SK-N-MC (cell line): ENCODE measurements at regions not wholly inside any gene's neighbourhood (a gene's known extent, or its start where the extent isn't known, plus 50 kb on each side); places are given as distances from the start of the nearest gene placed in this dataset.

ENCODE experiments used
- DNase-seq: peaks from one replicate; pipeline ENCODE4 v3.0.0-alpha.2; 2011; ENCODE audit warnings: low read depth, low spot score
- H3K27ac ChIP-seq: fragments of 200-600 bp; sonication (generic); 2 replicates; pipeline ENCODE4 v1.5.1; 2016; ENCODE audit warnings: mixed run types
- H3K36me3 ChIP-seq: fragments of 200-600 bp; sonication (generic); 2 replicates; pipeline ENCODE4 v1.6.1; 2017; ENCODE audit warnings: antibody characterized with exemption, low read length, mixed read lengths; ENCODE audit not compliant: insufficient read depth
- H3K4me3 ChIP-seq: fragments of 200-600 bp; sonication (generic); 2 replicates; pipeline ENCODE4 v1.5.1; 2016
- H3K9ac ChIP-seq: fragments of 200-600 bp; sonication (generic); 2 replicates; pipeline ENCODE4 v1.8.0; 2017; ENCODE audit warnings: mixed run types, mixed read lengths; ENCODE audit not compliant: insufficient read length
- H3K9me3 ChIP-seq: fragments of 200-600 bp; sonication (generic); 2 replicates; pipeline ENCODE4 v1.6.1; 2017; ENCODE audit warnings: low read depth, mild to moderate bottlenecking, antibody characterized with exemption, low read length, moderate library complexity, mixed read lengths
- EZH2 ChIP-seq: fragments of 200-600 bp; sonication (generic); IDR thresholded peaks from one replicate; pipeline ENCODE4 v1.6.1; 2017; ENCODE audit warnings: antibody characterized with exemption
- FOXP2 ChIP-seq: optimal IDR thresholded peaks from 2 replicates; pipeline ENCODE3; 2011; ENCODE audit warnings: mild to moderate bottlenecking, moderate library complexity; ENCODE audit not compliant: insufficient read depth; ENCODE audit errors: extremely low read length, control extremely low read depth
- POLR2AphosphoS5 ChIP-seq: IDR thresholded peaks from 2 replicates; pipeline ENCODE4 v1.6.1; 2012; ENCODE audit warnings: mild to moderate bottlenecking, low read depth, low read length, borderline replicate concordance

DNA sequence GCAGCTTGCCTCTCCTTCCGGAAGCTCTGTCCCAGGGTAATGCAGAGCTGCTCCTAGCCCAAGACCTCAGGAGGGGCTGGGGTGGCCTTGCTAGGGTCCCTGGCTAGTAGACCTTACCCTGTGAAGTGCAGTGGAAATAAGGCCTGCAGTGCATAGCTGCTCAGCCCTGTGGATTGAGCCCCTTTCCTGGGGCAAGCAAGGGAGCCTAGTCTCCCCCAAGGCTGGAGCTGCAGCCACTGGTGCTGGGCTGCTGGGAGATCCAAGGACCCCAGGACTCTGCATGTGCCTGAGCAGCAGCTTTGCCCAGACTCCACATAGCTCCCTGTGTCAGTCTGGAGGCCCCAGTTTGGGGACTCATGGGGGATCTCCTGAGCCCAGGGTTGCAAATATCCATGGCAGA, 57.9 kb downstream of the FANCF start:
- no peaks in the 10 kb centered on the region for H3K9me3 ChIP-seq
- H3K36me3 ChIP-seq: no peaks in the 10 kb centered on the region
- TF ChIP-seq FOXP2 (no peak), EZH2 (no peak), POLR2AphosphoS5 (no peak)
- H3K4me3 ChIP-seq: no peak overlapping the region
- no peak overlapping the region for H3K9ac ChIP-seq
- H3K27ac ChIP-seq: no peak overlapping the region
- no peak for DNase-seq

DNA sequence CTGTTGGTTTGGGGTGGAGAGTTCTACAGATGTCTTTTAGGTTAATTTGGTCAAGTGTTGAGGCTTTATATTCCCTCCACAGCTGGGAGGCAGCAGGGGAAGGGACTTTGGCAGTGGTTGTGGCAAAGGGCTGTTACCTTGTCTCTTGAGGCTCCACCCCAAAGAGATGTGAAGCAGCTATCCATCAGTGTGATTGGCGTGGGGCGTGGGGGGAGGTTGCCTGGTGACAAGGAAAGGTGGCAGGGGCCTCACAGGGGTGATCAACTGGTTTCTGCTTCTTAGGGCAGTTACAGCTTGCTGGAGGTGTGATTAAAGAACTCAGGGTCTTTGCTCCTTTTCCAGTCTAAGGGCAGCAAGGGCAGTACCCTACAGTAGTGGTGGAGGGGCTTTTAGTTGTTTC, 59.3 kb downstream of the FANCF start:
- DNase-seq: no peak
- TF ChIP-seq POLR2AphosphoS5 (no peak), EZH2 (no peak), FOXP2 (no peak)
- H3K9me3 ChIP-seq: no peaks in the 10 kb centered on the region
- no peak overlapping the region for H3K9ac ChIP-seq
- H3K36me3 ChIP-seq: no peaks in the 10 kb centered on the region
- H3K4me3 ChIP-seq: no peak overlapping the region
- H3K27ac ChIP-seq: no peak overlapping the region

DNA sequence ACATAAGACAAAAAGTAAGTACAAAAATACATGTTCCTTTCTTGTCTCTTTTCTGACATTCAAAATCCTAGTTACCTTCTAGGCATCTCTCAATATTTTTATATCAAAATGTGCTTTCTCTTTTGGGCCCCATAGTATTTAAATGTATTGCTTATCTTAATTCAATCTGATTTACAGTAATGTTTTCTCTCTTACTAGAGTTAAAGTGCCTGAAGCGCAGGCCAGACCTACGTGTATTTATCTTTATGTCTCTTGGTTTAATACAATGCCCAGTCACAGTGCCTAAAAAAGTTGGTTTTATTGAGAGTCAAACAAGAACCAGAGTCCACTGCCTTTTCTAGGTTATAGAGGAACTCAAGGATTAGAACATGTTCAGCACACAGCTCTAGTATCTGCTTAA, 64.3 kb downstream of the FANCF start:
- Histone ChIP-seq H3K4me3 (no peak overlapping the region), H3K27ac (no peak overlapping the region), H3K9ac (no peak overlapping the region), H3K9me3 (no peaks in the 10 kb centered on the region), H3K36me3 (no peaks in the 10 kb centered on the region)
- TF ChIP-seq POLR2AphosphoS5: no peak
- TF ChIP-seq FOXP2: no peak
- no peak for TF ChIP-seq EZH2
- DNase-seq: no peak

DNA sequence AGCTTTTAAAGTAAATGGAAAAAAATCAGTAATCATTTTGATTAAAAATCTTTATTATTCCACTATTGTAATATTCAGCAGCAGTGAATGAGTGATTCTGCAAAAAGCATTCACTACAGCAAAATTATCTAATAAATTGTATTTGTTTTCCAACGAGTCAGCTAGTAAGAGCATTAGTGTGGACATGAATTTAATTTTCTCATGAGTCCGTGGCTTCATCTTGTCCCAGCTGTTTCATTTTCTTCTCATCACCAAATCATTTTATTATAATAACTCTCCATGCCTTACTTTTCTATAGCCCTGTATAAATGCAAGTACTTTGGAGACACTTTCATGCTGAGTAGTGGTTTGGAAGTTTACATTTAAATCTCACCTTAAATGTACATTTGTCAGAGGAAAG, 66.2 kb downstream of the FANCF start:
- no peak for DNase-seq
- no peak overlapping the region for H3K27ac ChIP-seq
- H3K4me3 ChIP-seq: no peak overlapping the region
- H3K9me3 ChIP-seq: no peaks in the 10 kb centered on the region
- TF ChIP-seq POLR2AphosphoS5 (no peak), EZH2 (no peak), FOXP2 (no peak)
- H3K9ac ChIP-seq: no peak overlapping the region
- no peaks in the 10 kb centered on the region for H3K36me3 ChIP-seq

DNA sequence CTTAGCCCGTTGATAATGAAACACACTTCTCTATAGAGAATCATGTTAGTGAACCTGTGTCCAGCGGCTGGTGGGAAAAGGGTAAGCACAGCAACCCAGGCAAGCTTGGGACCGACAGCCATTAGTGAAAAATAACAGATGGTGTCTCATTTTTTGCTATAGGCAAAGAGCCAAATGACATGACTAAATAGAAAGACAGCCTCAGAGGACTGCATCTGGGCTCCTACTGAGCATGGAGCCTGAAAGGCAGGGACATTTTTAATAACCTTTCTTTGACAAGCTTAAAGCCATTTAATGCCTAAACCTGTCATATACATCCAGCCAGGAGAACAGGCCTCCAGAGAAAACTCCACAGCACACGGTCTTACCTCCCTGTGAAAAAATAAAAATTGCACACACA, 67.0 kb downstream of the FANCF start:
- TF ChIP-seq EZH2: no peak
- TF ChIP-seq POLR2AphosphoS5: no peak
- DNase-seq: no peak
- no peaks in the 10 kb centered on the region for H3K9me3 ChIP-seq
- H3K9ac ChIP-seq: no peak overlapping the region
- no peaks in the 10 kb centered on the region for H3K36me3 ChIP-seq
- no peak overlapping the region for H3K27ac ChIP-seq
- no peak overlapping the region for H3K4me3 ChIP-seq

DNA sequence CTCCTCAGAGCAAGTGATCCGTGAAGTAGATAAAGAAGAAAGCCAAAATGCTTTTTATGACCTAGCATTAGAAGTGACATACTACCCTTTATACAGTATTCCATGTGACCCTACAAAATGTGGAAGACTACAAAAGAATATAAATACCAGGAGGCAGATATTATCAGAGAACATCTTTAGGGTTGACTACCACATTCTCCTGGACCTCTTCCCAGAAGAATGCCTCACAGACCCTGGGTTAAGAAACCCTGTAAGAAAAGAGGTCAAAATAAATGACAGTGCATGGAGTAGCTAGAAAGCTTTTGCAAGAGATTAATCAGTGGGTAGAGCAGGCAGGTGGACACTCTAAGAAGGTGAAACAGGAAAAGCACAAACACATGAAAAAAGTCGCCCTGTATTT, 69.2 kb downstream of the FANCF start:
- Histone ChIP-seq H3K9ac (no peak overlapping the region), H3K9me3 (no peaks in the 10 kb centered on the region), H3K4me3 (no peak overlapping the region), H3K36me3 (no peaks in the 10 kb centered on the region), H3K27ac (no peak overlapping the region)
- no peak for TF ChIP-seq EZH2
- no peak for TF ChIP-seq FOXP2
- TF ChIP-seq POLR2AphosphoS5: no peak
- DNase-seq: no peak

DNA sequence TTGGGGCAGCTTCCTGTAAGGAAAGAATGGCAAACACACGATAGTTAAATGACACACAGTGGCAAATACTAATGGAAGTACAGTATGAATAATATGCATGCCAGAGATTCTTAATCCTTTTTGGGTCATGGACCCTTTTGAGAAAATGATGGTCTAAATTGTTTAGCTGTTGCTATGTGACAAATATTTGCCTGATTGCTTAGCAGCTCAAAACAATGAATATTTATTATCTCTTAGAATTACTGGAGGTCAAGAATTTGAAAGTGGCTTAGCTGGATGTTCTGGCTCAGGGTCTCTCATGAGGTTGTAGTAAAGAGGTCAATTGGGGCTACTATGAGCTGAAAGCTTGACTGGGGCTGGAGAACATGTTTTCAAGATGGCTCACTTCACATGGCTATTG, 69.7 kb downstream of the FANCF start:
- H3K36me3 ChIP-seq: no peaks in the 10 kb centered on the region
- no peak for DNase-seq

DNA sequence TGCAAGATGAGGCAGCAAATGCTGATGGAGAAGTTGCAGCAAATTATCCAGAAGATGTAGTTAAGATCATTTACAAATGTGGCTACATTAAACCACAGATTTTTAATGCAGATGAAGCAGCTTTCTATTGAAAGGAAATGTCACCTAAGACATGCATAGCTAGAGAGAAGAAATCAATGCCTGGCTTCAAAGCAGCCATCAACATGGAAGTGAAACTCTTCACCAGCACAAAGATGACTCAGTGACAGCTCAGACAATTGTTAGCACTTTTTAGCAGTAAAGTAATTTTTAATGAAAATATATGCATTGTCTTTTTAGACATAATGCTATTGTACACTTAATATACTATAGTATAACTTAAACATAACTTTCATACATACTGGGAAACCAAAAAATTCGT, 71.4 kb downstream of the FANCF start:
- no peak for DNase-seq
- H3K4me3 ChIP-seq: no peak overlapping the region
- H3K9me3 ChIP-seq: no peaks in the 10 kb centered on the region
- TF ChIP-seq EZH2 (no peak), FOXP2 (no peak), POLR2AphosphoS5 (no peak)
- H3K36me3 ChIP-seq: no peaks in the 10 kb centered on the region
- H3K27ac ChIP-seq: no peak overlapping the region
- H3K9ac ChIP-seq: no peak overlapping the region

More for the DNA sequence above, 69.7 kb downstream of the FANCF start:
- H3K9me3 ChIP-seq: no peaks in the 10 kb centered on the region
- no peak overlapping the region for H3K27ac ChIP-seq
- H3K4me3 ChIP-seq: no peak overlapping the region
- no peak overlapping the region for H3K9ac ChIP-seq
- no peak for TF ChIP-seq FOXP2
- TF ChIP-seq EZH2: no peak
- no peak for TF ChIP-seq POLR2AphosphoS5

DNA sequence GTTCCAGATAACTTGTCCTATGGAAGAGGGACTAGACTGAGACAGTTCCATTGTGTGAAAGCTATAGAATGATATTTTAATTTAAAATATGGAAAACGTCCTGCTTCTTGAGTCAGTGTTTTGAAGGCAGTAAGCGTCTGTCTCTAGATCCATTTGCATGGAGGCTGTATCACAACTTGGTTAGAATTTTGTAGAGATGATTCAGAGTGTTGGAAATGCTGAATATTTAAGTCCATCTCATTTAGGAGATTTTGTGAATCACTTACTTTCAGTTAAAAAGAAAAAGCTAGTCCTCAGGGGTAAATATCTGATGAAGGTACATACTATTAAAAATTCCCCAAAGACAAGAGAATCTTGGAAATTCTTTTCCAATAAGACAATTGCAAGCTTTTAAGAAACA, 72.7 kb downstream of the FANCF start:
- Histone ChIP-seq H3K9ac (no peak overlapping the region), H3K9me3 (no peaks in the 10 kb centered on the region), H3K36me3 (no peaks in the 10 kb centered on the region), H3K27ac (no peak overlapping the region), H3K4me3 (no peak overlapping the region)
- DNase-seq: no peak
- TF ChIP-seq POLR2AphosphoS5 (no peak), FOXP2 (no peak), EZH2 (no peak)

DNA sequence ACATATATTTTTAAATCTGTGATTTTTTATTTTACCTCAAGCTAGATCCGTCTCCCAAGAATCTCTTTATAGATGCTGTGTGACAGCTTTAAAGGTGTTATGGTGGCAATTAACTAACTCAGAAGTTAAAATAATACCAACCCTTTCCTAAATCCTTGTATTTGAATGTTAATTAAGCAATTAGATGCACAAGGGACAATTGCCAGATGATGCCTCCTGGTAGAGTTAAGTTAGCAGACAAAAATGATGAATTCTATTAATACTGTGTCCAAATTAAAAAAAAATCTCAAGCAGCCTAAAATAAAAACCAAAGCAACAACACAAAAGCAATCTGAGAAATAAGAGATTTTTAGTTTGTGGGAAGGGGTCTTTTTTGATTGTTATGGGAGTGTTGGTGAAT, 78.9 kb downstream of the FANCF start:
- Histone ChIP-seq H3K9ac (no peak overlapping the region), H3K9me3 (no peaks in the 10 kb centered on the region), H3K27ac (no peak overlapping the region), H3K36me3 (no peaks in the 10 kb centered on the region), H3K4me3 (no peak overlapping the region)
- TF ChIP-seq EZH2: no peak
- TF ChIP-seq FOXP2: no peak
- TF ChIP-seq POLR2AphosphoS5: no peak
- no peak for DNase-seq
